GM18520 (cell line): ENCODE measurements at regions not wholly inside any gene's neighbourhood (a gene's known extent, or its start where the extent isn't known, plus 50 kb on each side); places are given as distances from the start of the nearest gene placed in this dataset.
"Not testable (repeated sequence)": the region's sequence is repeated elsewhere in the genome, so short reads cannot be mapped to it uniquely, and the experiment has no call there.

Experiments used
- ATAC-seq: cut with Tn5 transposase; IDR thresholded peaks from one replicate; pipeline ENCODE4 v1.9.1; 2021; ENCODE audit not compliant: unreplicated experiment

- ATAC-seq = no peak
Measured at GRCh38 chr11:38461751-38462150, 1863.7 kb upstream of the RAG2 start.

GRCh38 chr11:38460896-38461295 lies 1862.9 kb upstream of the RAG2 start:
- ATAC-seq = no peak

DNA sequence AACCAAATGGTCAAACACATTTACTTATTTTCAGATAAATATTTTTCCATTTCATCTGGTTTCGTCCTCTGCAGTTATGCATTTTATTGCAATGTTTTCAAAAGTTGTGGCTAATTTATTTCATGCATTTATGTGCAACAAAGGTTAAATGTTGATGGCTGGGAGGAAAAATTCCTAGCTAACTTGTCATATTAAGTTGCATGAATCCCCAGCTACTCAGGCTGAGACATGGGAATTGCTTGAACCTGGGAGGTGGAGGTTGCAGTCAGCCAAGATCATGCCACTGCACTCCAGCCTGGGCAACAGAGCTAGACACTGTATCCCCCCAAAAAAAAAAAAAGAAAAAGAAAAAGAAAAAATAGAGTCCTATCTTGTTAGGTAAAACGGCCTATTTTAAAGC lies 1862.4 kb upstream of the RAG2 start:
- ATAC-seq = no peak

GRCh38 chr11:38456371-38456770 lies 1858.3 kb upstream of the RAG2 start:
- ATAC-seq = no peak

GRCh38 chr11:38448284-38448683 lies 1850.2 kb upstream of the RAG2 start:
- no peak for ATAC-seq

- ATAC-seq = no peak
Measured at GRCh38 chr11:38446336-38446735, 1848.3 kb upstream of the RAG2 start.

DNA sequence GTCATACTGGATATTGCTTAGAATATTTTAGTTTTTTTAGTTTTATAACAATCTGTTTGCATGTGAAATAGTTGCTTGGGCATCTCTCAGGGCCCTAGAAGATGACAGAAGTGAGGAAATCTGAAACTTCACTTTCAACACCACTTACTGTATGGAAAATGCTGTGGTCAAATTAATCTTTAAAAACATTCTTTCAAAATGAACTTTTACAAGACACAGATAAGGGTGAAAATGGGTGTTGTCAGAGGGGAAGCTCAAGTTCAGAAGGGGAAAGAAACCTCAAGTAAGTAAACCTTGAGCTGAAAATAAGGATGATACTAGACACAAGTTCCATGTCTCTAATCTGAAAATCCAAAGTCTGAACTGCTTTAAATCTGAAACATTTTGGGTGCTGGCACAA lies 1840.1 kb upstream of the RAG2 start:
- no peak for ATAC-seq

- no peak for ATAC-seq
Measured at GRCh38 chr11:38425578-38425977, 1827.5 kb upstream of the RAG2 start.

DNA sequence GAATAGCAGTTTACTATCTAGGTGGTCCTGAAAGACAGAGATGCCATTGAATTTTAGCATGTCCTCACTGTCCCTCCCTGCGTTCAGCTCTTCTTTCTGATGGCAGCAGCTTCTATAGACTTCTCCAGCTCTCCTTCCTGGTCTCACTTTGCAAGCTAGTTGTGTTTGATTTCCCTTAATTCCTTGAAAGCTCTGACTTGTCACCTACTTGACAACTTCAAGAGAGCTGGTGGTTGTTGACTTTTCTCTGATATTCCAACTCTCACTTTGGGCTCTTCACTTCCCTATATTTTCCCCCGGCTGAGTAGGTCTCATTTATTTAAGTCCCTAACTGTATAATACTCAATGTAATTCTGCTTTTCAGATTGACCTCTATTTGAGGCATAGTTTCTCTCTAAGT lies 1825.0 kb upstream of the RAG2 start:
- no peak for ATAC-seq

DNA sequence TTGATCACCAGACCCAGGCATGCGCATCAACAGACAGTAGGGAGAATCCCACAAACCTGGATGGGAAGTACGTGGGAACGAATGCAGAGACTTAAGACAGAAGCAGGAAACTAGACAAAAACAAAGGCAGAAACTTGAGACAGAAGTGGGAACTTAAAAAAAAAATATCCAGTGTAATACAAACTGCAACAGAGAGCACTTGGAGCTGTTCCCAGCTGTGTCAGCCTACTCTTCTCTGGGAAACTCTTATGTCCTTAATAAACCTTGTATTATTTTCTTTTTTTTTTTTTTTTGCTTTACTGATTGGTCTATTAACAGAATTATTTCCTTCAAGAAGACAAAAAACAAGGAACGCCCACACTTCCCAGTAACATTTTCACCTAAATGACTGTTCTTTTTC lies 1818.1 kb upstream of the RAG2 start:
- no peak for ATAC-seq

GRCh38 chr11:38411149-38411548 lies 1813.1 kb upstream of the RAG2 start:
- ATAC-seq = no peak

- ATAC-seq = no peak
Measured at GRCh38 chr11:38402063-38402462, 1804.0 kb upstream of the RAG2 start.

DNA sequence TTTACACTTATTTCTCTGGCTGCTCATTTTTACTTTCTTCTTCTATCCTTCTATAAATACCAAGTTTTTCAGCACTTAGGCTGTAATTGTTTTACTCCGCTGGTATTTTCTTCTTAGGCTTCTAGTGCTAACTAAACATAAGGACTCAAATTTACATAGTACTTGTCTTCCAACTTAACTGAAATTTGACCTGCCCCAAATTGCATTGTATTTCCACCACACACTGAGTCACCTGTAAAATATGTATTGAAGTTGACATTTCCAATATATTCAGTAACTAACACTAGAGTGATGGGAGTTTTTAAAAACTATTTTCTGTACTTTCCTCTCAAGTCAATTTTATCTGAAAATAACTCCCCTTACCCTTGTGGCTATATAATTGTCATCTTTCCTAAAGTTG lies 1794.1 kb upstream of the RAG2 start:
- ATAC-seq = no peak

DNA sequence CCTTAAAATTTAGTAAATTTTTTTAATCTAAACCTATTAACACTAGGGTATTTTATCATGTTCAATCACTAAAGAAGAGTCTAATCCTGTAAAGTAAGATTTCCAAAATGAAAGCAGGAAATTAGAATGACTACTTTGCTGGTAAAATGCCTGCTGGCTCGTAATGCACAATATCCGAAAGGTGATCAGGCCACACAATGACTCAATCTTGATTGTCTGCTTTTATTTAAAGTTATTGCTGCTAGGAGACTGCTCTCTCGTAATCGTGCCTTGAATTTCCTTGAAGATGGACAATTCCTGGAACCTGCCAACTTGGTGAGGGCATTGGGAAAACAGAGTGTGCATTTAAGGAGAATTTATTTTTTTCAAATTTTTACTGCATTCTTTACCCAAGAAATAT lies 1786.5 kb upstream of the RAG2 start:
- ATAC-seq = no peak

- no peak for ATAC-seq
Measured at GRCh38 chr11:38365274-38365673, 1767.2 kb upstream of the RAG2 start.

- no peak for ATAC-seq
Measured at GRCh38 chr11:38356255-38356654, 1758.2 kb upstream of the RAG2 start.

DNA sequence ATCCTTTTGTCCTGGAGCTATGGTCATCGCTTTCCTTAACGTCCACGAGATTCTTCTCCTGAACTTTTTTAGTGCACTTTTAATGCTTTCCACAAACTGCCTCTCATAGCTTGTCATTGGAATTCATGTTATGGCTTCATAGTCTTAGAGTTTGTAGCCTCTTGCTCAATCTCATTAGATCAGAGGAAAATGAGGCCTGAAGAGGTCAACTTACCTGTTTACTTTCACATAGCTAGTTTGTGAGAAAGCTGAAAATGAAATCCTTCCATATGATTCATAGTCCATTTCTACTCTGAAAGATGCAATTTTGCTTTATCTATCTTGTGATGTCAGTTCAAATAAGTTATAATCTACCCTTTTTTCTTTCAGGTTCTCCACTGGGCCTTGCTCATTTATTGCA lies 1747.2 kb upstream of the RAG2 start:
- ATAC-seq = no peak

GRCh38 chr11:38341612-38342011 lies 1743.6 kb upstream of the RAG2 start:
- ATAC-seq = not testable (repeated sequence)

DNA sequence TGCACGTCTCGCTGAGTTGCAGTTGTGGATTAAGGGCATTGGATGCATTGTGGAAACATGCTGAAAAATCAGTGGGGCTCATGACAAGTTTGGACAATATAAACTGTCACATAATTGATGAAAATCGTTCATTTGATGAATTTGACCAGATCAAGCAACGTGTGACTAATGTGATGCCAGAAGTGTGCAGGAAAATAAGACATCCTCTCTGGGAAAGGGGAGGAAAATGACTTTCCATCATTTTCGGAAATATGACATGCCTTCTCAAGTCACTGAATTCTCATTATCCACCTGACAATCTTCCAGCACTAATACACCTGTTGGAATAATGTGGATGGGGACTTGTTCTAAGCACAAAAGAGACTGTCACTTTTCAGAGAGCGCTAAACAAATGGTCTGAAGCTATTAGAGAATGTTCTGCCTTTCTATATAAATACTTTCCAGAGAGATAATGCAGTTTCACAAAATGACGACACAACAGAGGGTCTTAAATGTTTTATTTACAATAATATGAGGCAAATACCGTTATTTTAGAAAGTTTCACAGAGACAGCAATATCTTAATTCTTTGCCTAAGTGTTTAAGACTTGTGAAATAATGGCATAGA lies 1741.9 kb upstream of the RAG2 start:
- no peak for ATAC-seq

- ATAC-seq = not testable (repeated sequence)
Measured at GRCh38 chr11:38338022-38338421, 1740.0 kb upstream of the RAG2 start.

DNA sequence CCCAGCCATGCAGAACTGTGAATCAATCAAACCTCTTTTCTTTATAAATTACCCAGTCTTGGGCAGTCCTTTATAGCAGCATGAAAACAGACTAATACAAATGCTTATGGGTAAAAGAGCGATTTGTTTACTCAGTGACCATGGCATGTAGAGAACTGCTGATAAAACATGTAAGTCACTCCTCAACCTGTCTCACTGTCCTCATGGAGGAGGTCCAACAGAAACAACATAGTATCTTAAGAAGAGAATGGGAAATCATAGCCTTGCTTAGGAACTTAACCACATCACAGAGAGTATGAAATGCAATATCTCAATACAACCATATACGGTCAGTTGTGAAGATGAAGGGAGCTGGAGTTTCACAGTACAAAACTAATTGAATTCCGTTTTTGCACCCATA lies 1734.0 kb upstream of the RAG2 start:
- no peak for ATAC-seq

- ATAC-seq = no peak
Measured at GRCh38 chr11:38330578-38330977, 1732.5 kb upstream of the RAG2 start.

DNA sequence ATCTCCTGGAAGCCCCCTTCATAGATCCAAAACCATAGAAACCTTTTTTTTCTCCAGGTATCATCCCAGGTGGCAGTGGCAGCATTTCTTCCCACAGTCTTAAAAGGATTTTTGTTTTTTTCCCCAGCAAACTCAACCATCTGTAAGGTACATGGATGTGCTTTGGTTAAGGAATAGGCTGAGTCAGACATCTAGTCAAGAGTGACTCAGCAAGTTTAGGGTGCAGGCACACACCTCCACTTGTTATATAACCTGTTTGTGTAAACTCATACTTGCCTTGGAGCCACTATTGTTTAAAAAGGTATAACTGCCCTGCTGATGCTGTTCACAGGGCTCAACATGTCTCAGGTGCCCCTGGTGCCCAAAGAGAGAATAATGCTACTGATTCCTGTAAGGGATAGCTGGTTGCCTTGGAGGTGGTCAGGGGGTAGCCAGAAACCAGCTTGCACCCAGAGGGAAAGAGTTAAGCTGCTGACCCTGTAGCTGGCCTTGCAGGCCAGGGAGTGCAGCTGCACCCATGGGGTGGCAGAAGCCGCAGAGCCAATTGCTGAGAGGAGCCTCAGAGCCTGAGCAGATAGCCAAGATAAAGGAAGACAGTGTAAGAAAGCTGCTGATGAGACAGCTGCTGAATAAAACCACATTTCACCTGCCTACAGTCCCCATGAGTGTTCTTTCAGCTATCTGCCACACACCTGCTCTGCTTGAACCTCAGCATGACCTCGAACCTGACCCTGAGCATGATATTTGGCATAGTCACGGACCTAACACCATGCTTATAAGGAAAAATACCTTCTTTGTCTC lies 1726.1 kb upstream of the RAG2 start:
- no peak for ATAC-seq
